Stimulated activated CD4-positive, alpha-beta T cell treated with anti-CD3 and anti-CD28 coated beads, Interleukin-15, amount 100 ng/mL, for 48 hours (primary cell): ENCODE measurements at regions not wholly inside any gene's neighbourhood (a gene's known extent, or its start where the extent isn't known, plus 50 kb on each side); places are given as distances from the start of the nearest gene placed in this dataset.

Experiments used
- DNase-seq, 2 donors: peaks; one replicate each; pipeline ENCODE4 v3.0.0-alpha.2; 2020; ENCODE audit warnings: low read depth in 2 of 2

DNA sequence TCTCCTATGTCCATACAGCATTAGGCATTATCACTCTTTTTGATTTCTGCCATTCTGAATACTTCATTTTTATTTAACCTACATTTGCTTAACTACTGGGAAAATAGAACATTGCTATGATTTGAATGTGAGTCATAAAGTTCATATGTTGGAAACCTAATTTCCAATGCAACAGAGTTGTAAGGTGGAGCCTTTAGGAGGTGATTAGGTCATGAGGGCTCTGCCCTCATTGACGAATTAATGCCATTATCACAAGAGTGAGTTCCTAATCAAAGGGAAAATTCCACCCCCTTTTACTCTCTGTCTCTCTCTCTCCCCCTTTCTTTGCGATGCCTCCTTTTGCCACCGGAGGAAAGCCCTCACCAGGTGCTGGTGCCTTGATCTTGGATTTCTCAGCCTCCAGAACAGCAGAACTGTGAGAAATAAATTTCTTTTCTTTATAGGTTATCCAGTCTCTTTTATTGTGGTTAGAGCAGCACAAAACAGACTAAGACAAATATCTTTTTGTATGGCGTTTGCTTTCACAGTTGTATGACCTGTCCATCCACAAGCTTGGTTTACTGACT, 180.1 kb upstream of the ARID2 start:
- DNase-seq = no peak

- no peak for DNase-seq
Measured at GRCh38 chr12:45553204-45553603, 176.3 kb upstream of the ARID2 start.

DNA sequence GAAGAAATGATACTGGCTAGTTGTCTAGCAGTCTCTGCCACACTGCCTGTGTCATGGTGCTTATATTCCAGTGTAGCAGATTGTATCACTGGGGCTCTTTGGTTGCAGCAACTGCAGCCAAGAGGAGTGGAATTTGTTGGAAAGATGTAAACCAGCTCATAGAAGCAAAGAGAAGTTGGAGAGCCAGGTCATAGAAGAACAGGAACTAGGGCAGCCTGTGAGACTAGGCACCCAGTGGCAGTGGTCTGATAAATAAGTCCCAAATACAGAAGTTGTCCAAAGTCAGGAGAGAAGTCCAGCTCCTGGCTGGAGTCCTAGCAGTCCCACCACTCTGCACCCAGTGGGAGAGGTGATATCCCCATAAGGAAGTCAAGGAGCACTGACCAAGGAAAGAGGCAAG, 172.5 kb upstream of the ARID2 start:
- DNase-seq = no peak

DNA sequence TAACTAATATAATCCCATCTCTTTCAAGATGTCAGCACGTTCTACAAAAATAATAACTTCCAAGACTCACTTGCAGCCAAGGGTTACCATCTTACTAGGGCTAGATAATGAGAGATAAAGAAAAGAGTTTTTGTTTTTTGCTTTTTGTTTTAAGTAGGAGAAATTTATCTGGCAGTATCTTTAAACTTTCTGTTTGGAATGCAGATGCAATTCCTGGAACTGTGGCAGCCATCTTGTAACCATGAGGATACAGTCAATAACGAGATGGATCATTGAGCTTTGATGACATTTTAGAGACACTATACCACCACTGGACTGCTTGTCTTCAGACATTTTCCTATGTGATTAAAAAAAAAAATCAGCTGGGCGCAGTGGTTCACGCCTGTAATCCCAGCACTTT, 171.2 kb upstream of the ARID2 start:
- no peak for DNase-seq

GRCh38 chr12:45559537-45559936, 170.0 kb upstream of the ARID2 start:
- no peak for DNase-seq

DNA sequence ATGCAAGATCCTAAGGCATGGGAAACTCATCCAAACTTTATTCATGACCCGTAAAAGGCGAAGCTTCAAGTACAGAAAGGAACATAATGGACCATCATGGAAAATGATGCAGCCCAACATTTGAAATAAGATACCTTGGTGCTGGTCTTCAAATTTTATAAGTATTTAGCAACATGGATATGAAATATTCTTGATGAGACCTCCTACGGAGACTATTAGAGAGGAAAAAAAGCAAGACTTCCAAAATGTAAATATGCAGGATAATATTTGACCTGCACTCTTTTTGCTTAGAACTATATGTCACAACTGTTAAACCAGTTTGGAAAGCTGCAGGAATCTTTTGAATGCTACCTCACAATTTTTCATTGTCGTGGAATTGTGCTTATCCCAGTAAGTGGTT, 168.8 kb upstream of the ARID2 start:
- no peak for DNase-seq

GRCh38 chr12:45561488-45561887, 168.0 kb upstream of the ARID2 start:
- no peak for DNase-seq

GRCh38 chr12:45565590-45565989, 163.9 kb upstream of the ARID2 start:
- no peak for DNase-seq

DNA sequence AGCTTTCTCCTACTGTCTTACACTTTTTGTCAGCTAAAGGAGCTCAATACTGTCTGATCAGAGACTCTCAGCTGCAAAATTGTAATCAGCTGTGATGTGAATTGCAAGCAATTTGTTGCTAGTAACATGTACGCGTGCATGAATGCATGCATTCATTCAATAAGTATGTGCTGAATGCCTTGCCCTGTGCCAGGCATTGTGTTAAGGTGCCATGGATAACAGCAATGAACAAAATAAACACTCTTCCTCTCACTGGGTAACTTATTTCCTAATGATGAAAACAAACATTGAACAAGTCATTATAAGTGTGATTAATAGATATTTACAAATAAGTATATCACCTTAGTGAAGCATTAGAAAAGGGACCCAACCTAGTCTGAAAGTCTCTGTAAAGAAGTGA, 163.2 kb upstream of the ARID2 start:
- no peak for DNase-seq

DNA sequence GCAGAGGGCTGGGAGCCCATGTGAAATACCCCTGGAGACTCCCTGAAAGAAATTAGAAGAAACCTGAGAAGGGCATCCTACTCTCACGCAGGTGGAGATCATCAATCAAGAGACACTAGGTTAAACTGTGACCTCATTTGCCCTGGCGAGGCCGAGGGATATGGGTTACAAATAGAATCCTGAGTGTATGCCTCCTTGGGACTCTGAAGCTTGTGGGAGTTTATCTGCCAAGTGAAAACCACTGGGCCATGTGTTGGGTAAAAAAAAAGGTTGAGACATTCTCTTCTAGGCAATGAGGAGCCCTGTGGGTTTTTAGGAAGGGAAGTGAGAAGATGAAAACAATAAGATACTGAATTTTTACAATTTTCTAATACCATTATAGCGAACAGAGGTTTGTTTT, 160.7 kb upstream of the ARID2 start:
- DNase-seq = no peak

- no peak for DNase-seq
Measured at GRCh38 chr12:45570501-45570900, 159.0 kb upstream of the ARID2 start.

GRCh38 chr12:45572114-45572513, 157.4 kb upstream of the ARID2 start:
- DNase-seq = no peak

GRCh38 chr12:45575417-45575816, 154.1 kb upstream of the ARID2 start:
- DNase-seq = no peak

- no peak for DNase-seq
Measured at GRCh38 chr12:45575823-45576475, 153.6 kb upstream of the ARID2 start.

GRCh38 chr12:45577844-45578399, 151.6 kb upstream of the ARID2 start:
- DNase-seq = no peak

- no peak for DNase-seq
Measured at GRCh38 chr12:45580356-45580969, 149.0 kb upstream of the ARID2 start.

GRCh38 chr12:45581112-45581511, 148.4 kb upstream of the ARID2 start:
- DNase-seq = no peak

DNA sequence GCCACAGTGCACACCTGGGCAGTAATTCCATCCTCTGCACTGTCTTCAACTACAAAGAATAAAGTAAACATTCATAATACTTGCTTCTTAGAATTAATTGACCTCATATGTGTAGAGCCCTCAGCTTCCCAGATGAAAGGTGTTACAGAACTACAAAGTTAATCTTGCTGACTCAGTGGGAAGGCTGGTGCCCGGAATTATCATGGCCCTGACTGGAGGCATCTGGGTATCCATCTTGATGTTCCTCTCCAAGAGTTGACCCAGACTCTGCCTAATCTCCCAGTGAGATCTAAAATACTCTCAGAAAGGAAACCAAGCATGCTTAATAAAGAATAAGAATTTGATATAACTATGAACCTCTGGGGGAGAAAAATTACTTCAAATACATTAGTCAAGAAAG, 147.0 kb upstream of the ARID2 start:
- no peak for DNase-seq

GRCh38 chr12:45582986-45583659, 146.4 kb upstream of the ARID2 start:
- no peak for DNase-seq

GRCh38 chr12:45584336-45584735, 145.2 kb upstream of the ARID2 start:
- DNase-seq = no peak

GRCh38 chr12:45585522-45586230, 143.8 kb upstream of the ARID2 start:
- no peak for DNase-seq

DNA sequence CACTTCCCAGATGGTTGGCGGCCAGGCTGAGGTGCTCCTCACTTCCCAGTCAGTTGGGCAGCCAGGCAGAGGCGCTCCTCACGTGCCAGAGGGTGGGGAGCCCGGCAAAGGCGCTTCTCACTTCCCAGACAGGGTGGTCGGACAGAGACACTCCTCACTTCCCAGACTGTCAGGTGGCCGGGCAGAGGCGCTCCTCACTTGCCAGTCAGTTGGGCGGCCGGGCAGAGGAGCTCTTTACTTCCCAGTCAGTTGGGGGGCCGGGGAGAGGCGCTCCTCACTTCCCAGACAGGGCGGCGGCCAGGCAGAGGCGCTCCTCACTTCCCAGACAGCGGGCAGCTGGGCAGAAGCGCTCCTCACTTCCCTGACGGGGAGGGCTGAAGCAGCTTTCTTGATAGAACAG, 143.0 kb upstream of the ARID2 start:
- DNase-seq = no peak
